Stimulated activated CD8-positive, alpha-beta memory T cell treated with anti-CD3 and anti-CD28 coated beads, Interleukin-15, amount 100 ng/mL, for 4 hours (primary cell): ENCODE measurements at regions not wholly inside any gene's neighbourhood (a gene's known extent, or its start where the extent isn't known, plus 50 kb on each side); places are given as distances from the start of the nearest gene placed in this dataset.

Experiments used
- DNase-seq, 2 donors: peaks; one replicate each; pipeline ENCODE4 v3.0.0-alpha.2; 2020; ENCODE audit warnings: low read depth in 2 of 2

- no peak for DNase-seq
Measured at GRCh38 chr5:159700016-159700415, 216.3 kb upstream of the ADRA1B start.

- DNase-seq, result no peak
Measured at GRCh38 chr5:159702301-159702700, 214.0 kb upstream of the ADRA1B start.

GRCh38 chr5:159702826-159703225 is 213.5 kb upstream of the ADRA1B start:
- no peak for DNase-seq

GRCh38 chr5:159704160-159704559 is 212.1 kb upstream of the ADRA1B start:
- no peak for DNase-seq

GRCh38 chr5:159705948-159706347 is 210.3 kb upstream of the ADRA1B start:
- no peak for DNase-seq

- no peak for DNase-seq
Measured at GRCh38 chr5:159708090-159708489, 208.2 kb upstream of the ADRA1B start.

GRCh38 chr5:159712672-159713071 is 203.6 kb upstream of the ADRA1B start:
- no peak for DNase-seq

- DNase-seq, result no peak
Measured at GRCh38 chr5:159713254-159713653, 203.0 kb upstream of the ADRA1B start.

- no peak for DNase-seq
Measured at GRCh38 chr5:159713773-159714172, 202.5 kb upstream of the ADRA1B start.

- no peak for DNase-seq
Measured at GRCh38 chr5:159725475-159725874, 190.8 kb upstream of the ADRA1B start.

- no peak for DNase-seq
Measured at GRCh38 chr5:159727167-159727566, 189.1 kb upstream of the ADRA1B start.

GRCh38 chr5:159730285-159730684 is 186.0 kb upstream of the ADRA1B start:
- DNase-seq, result no peak

- DNase-seq, result no peak
Measured at GRCh38 chr5:159732220-159732619, 184.1 kb upstream of the ADRA1B start.

GRCh38 chr5:159734366-159734765 is 181.9 kb upstream of the ADRA1B start:
- DNase-seq, result no peak

- no peak for DNase-seq
Measured at GRCh38 chr5:159735036-159735435, 181.2 kb upstream of the ADRA1B start.

GRCh38 chr5:159735749-159736660 is 180.3 kb upstream of the ADRA1B start:
- DNase-seq, result no peak

- DNase-seq, result no peak
Measured at GRCh38 chr5:159736844-159737243, 179.4 kb upstream of the ADRA1B start.

GRCh38 chr5:159737263-159737662 is 179.0 kb upstream of the ADRA1B start:
- no peak for DNase-seq

- no peak for DNase-seq
Measured at GRCh38 chr5:159741829-159742322, 174.4 kb upstream of the ADRA1B start.

GRCh38 chr5:159743234-159743633 is 173.0 kb upstream of the ADRA1B start:
- no peak for DNase-seq

GRCh38 chr5:159746707-159747106 is 169.6 kb upstream of the ADRA1B start:
- no peak for DNase-seq

- no peak for DNase-seq
Measured at GRCh38 chr5:159749146-159749545, 167.1 kb upstream of the ADRA1B start.

GRCh38 chr5:159750226-159750625 is 166.1 kb upstream of the ADRA1B start:
- no peak for DNase-seq

- no peak for DNase-seq
Measured at GRCh38 chr5:159751459-159751858, 164.8 kb upstream of the ADRA1B start.
